ENCODE measurements at regions not wholly inside any gene's neighbourhood (a gene's known extent, or its start where the extent isn't known, plus 50 kb on each side); places are given as distances from the start of the nearest gene placed in this dataset.

GRCh38 chr1:209367061-209367772 lies 216.3 kb upstream of the CAMK1G start:
- H3K23ac ChIP-seq (ENCODE audit: low read length) = no peak overlapping the region
- no peak overlapping the region for H2BK5ac ChIP-seq (ENCODE audit: low read length)
- no peak overlapping the region for H2BK120ac ChIP-seq (ENCODE audit: low read depth, low read length)
- H3K27ac ChIP-seq (ENCODE audit: low read depth, low read length) = no peak overlapping the region
- H4K5ac ChIP-seq (ENCODE audit: low read length) = no peak overlapping the region
- no peak overlapping the region for H3K4me3 ChIP-seq (ENCODE audit: low read length)
- no peak overlapping the region for H3K4ac ChIP-seq (ENCODE audit: low read depth, low read length)
- H3K9ac ChIP-seq (ENCODE audit: low read length) = no peak overlapping the region
- WGBS (ENCODE audit: extremely low coverage, insufficient coverage, low lambda C conversion rate) = no CpG with 5 or more reads among the region's 7 CpGs
- no peak for DNase-seq
- H3K56ac ChIP-seq (ENCODE audit: low read length) = no peak overlapping the region
- H4K8ac ChIP-seq (ENCODE audit: low read depth, low read length) = no peak overlapping the region
- H3K4me1 ChIP-seq (ENCODE audit: control insufficient read depth, low read depth, low read length) = peaks cover 6% of the 10 kb centered on the region
- peak overlapping the region; percentile 46 for H3K18ac ChIP-seq (ENCODE audit: low read length)
- H2AK5ac ChIP-seq (ENCODE audit: low read length) = no peak overlapping the region
- H3K4me2 ChIP-seq (ENCODE audit: low read length) = no peak overlapping the region
- no peak overlapping the region for H2BK15ac ChIP-seq (replicated peaks; ENCODE audit: low read depth)
- H3K36me3 ChIP-seq (ENCODE audit: control insufficient read depth, insufficient read depth, low read length) = no peaks in the 10 kb centered on the region
- H3K27me3 ChIP-seq (ENCODE audit: insufficient read depth, low read length, poor library complexity) = no peaks in the 10 kb centered on the region
- no peaks in the 10 kb centered on the region for H3K79me2 ChIP-seq (ENCODE audit: control insufficient read depth, insufficient read depth, low read length)
- no peaks in the 10 kb centered on the region for H3K79me1 ChIP-seq (ENCODE audit: low read length)

DNA sequence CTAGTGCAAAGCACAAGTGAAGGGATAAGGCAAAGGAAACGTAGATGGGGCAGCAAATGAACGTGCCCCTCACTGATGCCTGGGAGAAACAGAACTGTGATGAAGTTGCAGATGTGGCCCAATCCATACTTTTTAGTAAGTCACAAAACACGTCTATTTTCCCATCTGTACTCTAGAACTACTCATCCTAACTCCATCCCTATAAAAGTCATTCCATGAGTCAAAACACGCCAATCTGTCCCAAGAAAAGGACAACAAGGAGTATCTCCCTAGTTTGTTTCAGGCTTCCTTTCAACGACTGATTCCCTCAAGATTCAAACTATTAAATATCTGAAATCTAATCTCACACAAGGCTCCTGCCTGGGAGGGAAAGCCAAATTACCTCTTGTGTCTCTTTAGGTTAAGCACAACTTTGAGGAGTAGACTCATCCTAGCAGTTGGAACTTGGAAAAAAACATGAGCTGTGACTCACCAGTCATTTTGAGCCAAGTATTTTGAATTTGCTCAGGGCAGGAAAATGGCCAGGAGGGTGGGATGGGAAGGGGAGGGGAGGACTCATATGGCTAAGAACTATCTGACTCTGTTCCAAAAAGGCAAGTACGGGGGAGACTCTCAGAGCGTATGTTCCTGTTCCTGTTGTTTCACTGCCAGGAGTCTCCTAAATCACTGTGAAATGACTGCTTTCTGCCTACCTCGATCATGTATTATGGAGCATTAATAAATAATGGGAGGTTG lies 214.5 kb upstream of the CAMK1G start:
- no peaks in the 10 kb centered on the region for H3K27me3 ChIP-seq (ENCODE audit: insufficient read depth, low read length, poor library complexity)
- no peak overlapping the region for H2BK15ac ChIP-seq (replicated peaks; ENCODE audit: low read depth)
- no peak overlapping the region for H3K27ac ChIP-seq (ENCODE audit: low read depth, low read length)
- H3K4me1 ChIP-seq (ENCODE audit: control insufficient read depth, low read depth, low read length) = peaks cover 5% of the 10 kb centered on the region
- no CpG with 5 or more reads among the region's 8 CpGs for WGBS (ENCODE audit: extremely low coverage, insufficient coverage, low lambda C conversion rate)
- no peaks in the 10 kb centered on the region for H3K79me1 ChIP-seq (ENCODE audit: low read length)
- H3K36me3 ChIP-seq (ENCODE audit: control insufficient read depth, insufficient read depth, low read length) = no peaks in the 10 kb centered on the region
- H3K4me2 ChIP-seq (ENCODE audit: low read length) = no peak overlapping the region
- H3K18ac ChIP-seq (ENCODE audit: low read length) = no peak overlapping the region
- no peak overlapping the region for H2BK5ac ChIP-seq (ENCODE audit: low read length)
- no peak overlapping the region for H3K9ac ChIP-seq (ENCODE audit: low read length)
- no peaks in the 10 kb centered on the region for H3K79me2 ChIP-seq (ENCODE audit: control insufficient read depth, insufficient read depth, low read length)
- no peak overlapping the region for H2AK5ac ChIP-seq (ENCODE audit: low read length)
- H3K4me3 ChIP-seq (ENCODE audit: low read length) = no peak overlapping the region
- H4K5ac ChIP-seq (ENCODE audit: low read length) = no peak overlapping the region
- no peak overlapping the region for H3K4ac ChIP-seq (ENCODE audit: low read depth, low read length)
- H3K23ac ChIP-seq (ENCODE audit: low read length) = no peak overlapping the region
- DNase-seq = no peak
- no peak overlapping the region for H4K8ac ChIP-seq (ENCODE audit: low read depth, low read length)
- H2BK120ac ChIP-seq (ENCODE audit: low read depth, low read length) = no peak overlapping the region
- no peak overlapping the region for H3K56ac ChIP-seq (ENCODE audit: low read length)

DNA sequence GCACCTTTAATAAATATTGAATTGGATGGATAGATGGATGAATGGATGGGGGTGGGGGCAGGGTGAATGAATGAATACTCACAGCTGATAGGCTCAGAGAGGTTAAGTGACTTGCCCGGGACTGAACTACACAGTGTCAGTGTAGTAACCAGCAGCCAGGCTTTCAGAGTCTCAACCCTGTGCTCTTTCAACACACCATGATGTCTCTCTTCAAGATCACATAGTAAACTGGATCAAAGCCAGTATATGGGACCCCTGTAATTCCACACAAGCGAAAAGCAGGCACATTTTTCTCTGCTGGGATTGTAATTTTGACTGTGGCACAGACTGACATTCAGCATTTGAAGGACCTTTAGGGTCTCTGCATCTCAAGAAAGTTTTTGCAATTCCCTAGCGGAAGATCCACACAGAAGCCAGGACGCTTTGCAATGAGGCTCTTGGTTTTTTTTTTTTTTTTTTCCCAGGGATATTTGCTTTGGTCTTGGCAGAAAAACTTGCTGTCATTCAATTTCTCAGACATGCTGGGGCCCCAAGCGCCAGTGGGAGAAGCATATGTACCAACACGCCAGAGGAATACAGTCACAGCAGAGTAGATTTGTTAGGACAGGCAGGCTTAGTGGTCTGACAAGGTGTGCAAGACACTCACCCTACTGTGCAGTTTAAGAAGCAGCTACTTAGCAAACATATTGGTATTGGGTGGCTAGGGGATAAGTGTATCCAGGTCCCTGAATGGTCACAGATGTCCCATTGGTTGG lies 213.1 kb upstream of the CAMK1G start:
- Histone ChIP-seq H2BK15ac (replicated peaks; ENCODE audit: low read depth) (peak overlapping the region; percentile 19), H3K4me2 (ENCODE audit: low read length) (no peak overlapping the region), H3K79me2 (ENCODE audit: control insufficient read depth, insufficient read depth, low read length) (no peaks in the 10 kb centered on the region), H2AK5ac (ENCODE audit: low read length) (peak overlapping the region; percentile 38), H3K4ac (ENCODE audit: low read depth, low read length) (peak overlapping the region; percentile 62), H4K5ac (ENCODE audit: low read length) (no peak overlapping the region), H3K9ac (ENCODE audit: low read length) (no peak overlapping the region), H3K23ac (ENCODE audit: low read length) (no peak overlapping the region), H3K18ac (ENCODE audit: low read length) (peak overlapping the region; percentile 1), H3K27ac (ENCODE audit: low read depth, low read length) (no peak overlapping the region), H3K4me1 (ENCODE audit: control insufficient read depth, low read depth, low read length) (peaks cover 4% of the 10 kb centered on the region), H4K8ac (ENCODE audit: low read depth, low read length) (no peak overlapping the region), H3K4me3 (ENCODE audit: low read length) (no peak overlapping the region), H3K79me1 (ENCODE audit: low read length) (no peaks in the 10 kb centered on the region), H2BK5ac (ENCODE audit: low read length) (no peak overlapping the region), H3K56ac (ENCODE audit: low read length) (no peak overlapping the region), H2BK120ac (ENCODE audit: low read depth, low read length) (no peak overlapping the region), H3K36me3 (ENCODE audit: control insufficient read depth, insufficient read depth, low read length) (no peaks in the 10 kb centered on the region), H3K27me3 (ENCODE audit: insufficient read depth, low read length, poor library complexity) (no peaks in the 10 kb centered on the region)
- DNase-seq = no peak
- WGBS (ENCODE audit: extremely low coverage, insufficient coverage, low lambda C conversion rate) = no CpG with 5 or more reads among the region's 6 CpGs

DNA sequence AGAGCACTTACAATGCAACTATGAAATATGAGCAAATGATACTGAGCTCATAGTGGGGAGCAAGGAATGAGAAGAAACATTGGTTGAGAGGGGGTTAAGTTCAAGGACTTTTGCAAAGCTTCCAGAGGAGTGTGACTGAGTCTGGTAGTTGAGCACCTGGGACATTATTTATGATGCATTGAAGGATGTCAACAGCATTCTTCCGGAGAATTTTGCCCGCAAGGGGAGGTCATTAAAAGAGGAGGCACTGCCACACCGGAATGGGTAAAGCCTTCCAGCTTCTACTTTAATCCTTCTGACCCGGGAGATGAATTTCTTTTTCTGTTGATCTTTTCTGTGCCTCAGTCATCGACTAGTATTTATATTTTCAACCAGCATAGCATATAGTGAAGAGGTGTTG lies 208.4 kb upstream of the CAMK1G start:
- Histone ChIP-seq H3K4me1 (ENCODE audit: control insufficient read depth, low read depth, low read length) (peaks cover 8% of the 10 kb centered on the region), H4K8ac (ENCODE audit: low read depth, low read length) (peak overlapping the region; percentile 81), H2BK15ac (replicated peaks; ENCODE audit: low read depth) (no peak overlapping the region), H3K23ac (ENCODE audit: low read length) (no peak overlapping the region), H3K36me3 (ENCODE audit: control insufficient read depth, insufficient read depth, low read length) (no peaks in the 10 kb centered on the region), H3K9ac (ENCODE audit: low read length) (no peak overlapping the region), H3K4ac (ENCODE audit: low read depth, low read length) (no peak overlapping the region), H3K4me3 (ENCODE audit: low read length) (no peak overlapping the region), H3K18ac (ENCODE audit: low read length) (peak overlapping the region; percentile 53), H3K79me2 (ENCODE audit: control insufficient read depth, insufficient read depth, low read length) (no peaks in the 10 kb centered on the region), H3K56ac (ENCODE audit: low read length) (no peak overlapping the region), H2BK5ac (ENCODE audit: low read length) (no peak overlapping the region), H2BK120ac (ENCODE audit: low read depth, low read length) (no peak overlapping the region), H3K4me2 (ENCODE audit: low read length) (no peak overlapping the region), H4K5ac (ENCODE audit: low read length) (no peak overlapping the region), H3K27me3 (ENCODE audit: insufficient read depth, low read length, poor library complexity) (no peaks in the 10 kb centered on the region), H3K79me1 (ENCODE audit: low read length) (no peaks in the 10 kb centered on the region), H3K27ac (ENCODE audit: low read depth, low read length) (peak overlapping the region; percentile 19), H2AK5ac (ENCODE audit: low read length) (no peak overlapping the region)
- WGBS (ENCODE audit: extremely low coverage, insufficient coverage, low lambda C conversion rate) = no CpG with 5 or more reads among the region's 5 CpGs
- no peak for DNase-seq

GRCh38 chr1:209375671-209376365 lies 207.7 kb upstream of the CAMK1G start:
- H3K27me3 ChIP-seq (ENCODE audit: insufficient read depth, low read length, poor library complexity) = no peaks in the 10 kb centered on the region
- peak overlapping the region; percentile 66 for H2BK15ac ChIP-seq (replicated peaks; ENCODE audit: low read depth)
- H4K8ac ChIP-seq (ENCODE audit: low read depth, low read length) = peak overlapping the region; percentile 14
- H3K4me3 ChIP-seq (ENCODE audit: low read length) = no peak overlapping the region
- DNase-seq = peak; percentile 74
- H4K5ac ChIP-seq (ENCODE audit: low read length) = no peak overlapping the region
- no peak overlapping the region for H2BK5ac ChIP-seq (ENCODE audit: low read length)
- peak overlapping the region; percentile 19 for H3K27ac ChIP-seq (ENCODE audit: low read depth, low read length)
- no peak overlapping the region for H3K23ac ChIP-seq (ENCODE audit: low read length)
- H3K18ac ChIP-seq (ENCODE audit: low read length) = peak overlapping the region; percentile 53
- H2AK5ac ChIP-seq (ENCODE audit: low read length) = no peak overlapping the region
- H3K36me3 ChIP-seq (ENCODE audit: control insufficient read depth, insufficient read depth, low read length) = no peaks in the 10 kb centered on the region
- H3K56ac ChIP-seq (ENCODE audit: low read length) = peak overlapping the region; percentile 46
- H3K79me2 ChIP-seq (ENCODE audit: control insufficient read depth, insufficient read depth, low read length) = no peaks in the 10 kb centered on the region
- WGBS (ENCODE audit: extremely low coverage, insufficient coverage, low lambda C conversion rate) = no CpG with 5 or more reads among the region's 2 CpGs
- no peak overlapping the region for H3K9ac ChIP-seq (ENCODE audit: low read length)
- H3K79me1 ChIP-seq (ENCODE audit: low read length) = no peaks in the 10 kb centered on the region
- H3K4ac ChIP-seq (ENCODE audit: low read depth, low read length) = no peak overlapping the region
- no peak overlapping the region for H2BK120ac ChIP-seq (ENCODE audit: low read depth, low read length)
- peaks cover 8% of the 10 kb centered on the region for H3K4me1 ChIP-seq (ENCODE audit: control insufficient read depth, low read depth, low read length)
- H3K4me2 ChIP-seq (ENCODE audit: low read length) = no peak overlapping the region
